ENCODE measurements at regions not wholly inside any gene's neighbourhood (a gene's known extent, or its start where the extent isn't known, plus 50 kb on each side); places are given as distances from the start of the nearest gene placed in this dataset.

GRCh38 chr5:8418049-8418426 is 549.1 kb downstream of the MTRR start:
- no peak overlapping the region for H3K4me3 ChIP-seq (replicated peaks in 1 of 3; ENCODE audit: insufficient read depth in 1 of 3, low read depth in 2 of 3, low read length in 3 of 3)
- no peak overlapping the region for H3K27ac ChIP-seq (ENCODE audit: extremely low read length, insufficient read depth, low read length)

More at GRCh38 chr5:8418049-8418426, 549.1 kb downstream of the MTRR start:
- CTCF ChIA-PET (ENCODE audit: low intra/inter-chr PET ratio, low total read pairs), result no interaction called here
- FAIRE-seq (no peak), ATAC-seq (no peak), DNase-seq (ENCODE audit: low spot score) (no peak)
- Histone ChIP-seq H3K4me2 (ENCODE audit: low read depth, low read length) (no peak overlapping the region), H3K9ac (ENCODE audit: insufficient read depth, low read depth, low read length) (no peak overlapping the region), H3K9me3 (ENCODE audit: low read length) (no peaks in the 10 kb centered on the region), H2AFZ (ENCODE audit: low read length) (no peak overlapping the region), H4K20me1 (ENCODE audit: insufficient read depth, low read length) (no peaks in the 10 kb centered on the region), H3K36me3 (replicated peaks in 1 of 2; ENCODE audit: control insufficient read depth in 1 of 2, insufficient read depth in 2 of 2, low read length in 2 of 2) (no peaks in the 10 kb centered on the region), H3K4me1 (ENCODE audit: insufficient read depth, low read length) (no peaks in the 10 kb centered on the region), H3K27me3 (ENCODE audit: control insufficient read depth in 1 of 2, insufficient read depth in 2 of 2, low read length in 2 of 2) (no peaks in the 10 kb centered on the region), H3K79me2 (ENCODE audit: insufficient read depth, low read length) (no peaks in the 10 kb centered on the region)
- in situ Hi-C loops (cut with HindIII; ENCODE audit: extremely low pct_ligation_motif_present, low pct_unique_long_range_greater_than_20kb), result no loop called here
- no peak for TF ChIP-seq ZNF784 (CRISPR knock-in tag; IDR thresholded peaks at IDR 0.05; ENCODE audit: borderline replicate concordance)
- TF ChIP-seq, protein P1, sequence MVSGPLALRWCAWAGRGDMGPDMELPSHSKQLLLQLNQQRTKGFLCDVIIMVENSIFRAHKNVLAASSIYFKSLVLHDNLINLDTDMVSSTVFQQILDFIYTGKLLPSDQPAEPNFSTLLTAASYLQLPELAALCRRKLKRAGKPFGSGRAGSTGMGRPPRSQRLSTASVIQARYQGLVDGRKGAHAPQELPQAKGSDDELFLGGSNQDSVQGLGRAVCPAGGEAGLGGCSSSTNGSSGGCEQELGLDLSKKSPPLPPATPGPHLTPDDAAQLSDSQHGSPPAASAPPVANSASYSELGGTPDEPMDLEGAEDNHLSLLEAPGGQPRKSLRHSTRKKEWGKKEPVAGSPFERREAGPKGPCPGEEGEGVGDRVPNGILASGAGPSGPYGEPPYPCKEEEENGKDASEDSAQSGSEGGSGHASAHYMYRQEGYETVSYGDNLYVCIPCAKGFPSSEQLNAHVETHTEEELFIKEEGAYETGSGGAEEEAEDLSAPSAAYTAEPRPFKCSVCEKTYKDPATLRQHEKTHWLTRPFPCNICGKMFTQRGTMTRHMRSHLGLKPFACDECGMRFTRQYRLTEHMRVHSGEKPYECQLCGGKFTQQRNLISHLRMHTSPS (CRISPR knock-in tag; IDR thresholded peaks at IDR 0.05; ENCODE audit: low read depth), result no peak
- no peak for TF ChIP-seq ZBTB42 (CRISPR knock-in tag; IDR thresholded peaks at IDR 0.05)
- no peak for TF ChIP-seq KDM6A (CRISPR knock-in tag; IDR thresholded peaks at IDR 0.05; ENCODE audit: low read depth)
- intact Hi-C loops (cut with micrococcal nuclease; ENCODE audit: unreplicated experiment), result no loop called here
- POLR2A ChIA-PET, result no interaction called here
- BruUV-seq (replicated peaks), result no TSS peak
- 26% methylated on average over 3 of the region's 3 CpGs for WGBS (ENCODE audit: low lambda C conversion rate)
